Effector CD4-positive, alpha-beta T cell (primary cell): ENCODE measurements at regions not wholly inside any gene's neighbourhood (a gene's known extent, or its start where the extent isn't known, plus 50 kb on each side); places are given as distances from the start of the nearest gene placed in this dataset.
"Not testable (repeated sequence)": the region's sequence is repeated elsewhere in the genome, so short reads cannot be mapped to it uniquely, and the experiment has no call there.

Experiments used
- DNase-seq: peaks from one replicate; pipeline ENCODE4 v3.0.0-alpha.2; 2020

DNA sequence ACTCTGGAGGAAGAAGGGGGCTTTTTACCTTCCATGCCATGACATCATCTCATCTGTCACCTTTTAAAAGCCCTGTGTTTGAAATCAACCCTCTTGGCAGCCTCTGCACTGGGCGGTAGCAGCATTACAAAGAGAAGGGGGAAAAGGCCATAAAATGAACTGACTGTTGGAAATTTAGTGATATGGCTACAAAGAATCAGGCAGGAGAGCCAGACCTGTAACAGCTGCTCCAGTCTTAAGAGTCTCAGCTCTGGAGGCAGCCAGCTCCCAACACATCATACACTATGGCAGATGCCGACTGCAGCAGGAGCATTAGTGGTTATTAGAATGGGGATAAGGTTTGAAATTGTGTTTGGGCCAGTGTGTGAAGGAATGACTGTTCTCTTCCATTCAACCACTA, 257.5 kb downstream of the DMAC1 start:
- no peak for DNase-seq

DNA sequence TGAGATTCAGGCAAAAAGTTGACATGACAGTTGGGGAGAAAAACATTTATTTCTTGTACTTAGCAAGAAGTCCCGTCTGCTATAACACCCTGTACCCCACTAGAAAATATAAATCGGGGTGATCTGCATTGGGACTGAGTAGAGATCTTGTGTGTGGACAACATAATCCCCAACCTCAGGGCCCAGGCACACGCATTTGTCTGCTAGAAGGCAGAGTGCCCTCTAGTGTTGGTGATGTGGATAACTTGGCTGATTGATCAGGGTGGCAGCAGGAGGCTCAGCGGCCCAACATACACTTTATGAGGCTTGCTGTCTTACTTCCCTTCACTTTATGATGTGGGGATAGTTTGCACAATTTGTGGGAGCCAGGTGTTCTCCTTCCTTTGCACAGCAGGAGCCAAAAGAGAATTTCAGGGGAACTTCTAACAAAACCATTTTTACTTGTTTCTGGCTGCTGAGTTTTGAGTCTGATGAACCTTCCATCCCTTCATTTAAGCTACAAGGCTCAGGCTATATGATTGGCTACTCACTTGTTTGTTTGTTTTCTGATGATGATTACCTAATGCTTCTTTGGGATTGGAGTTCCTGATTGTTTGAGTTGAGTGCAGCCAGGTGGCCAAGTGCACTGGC, 263.2 kb downstream of the DMAC1 start:
- no peak for DNase-seq

DNA sequence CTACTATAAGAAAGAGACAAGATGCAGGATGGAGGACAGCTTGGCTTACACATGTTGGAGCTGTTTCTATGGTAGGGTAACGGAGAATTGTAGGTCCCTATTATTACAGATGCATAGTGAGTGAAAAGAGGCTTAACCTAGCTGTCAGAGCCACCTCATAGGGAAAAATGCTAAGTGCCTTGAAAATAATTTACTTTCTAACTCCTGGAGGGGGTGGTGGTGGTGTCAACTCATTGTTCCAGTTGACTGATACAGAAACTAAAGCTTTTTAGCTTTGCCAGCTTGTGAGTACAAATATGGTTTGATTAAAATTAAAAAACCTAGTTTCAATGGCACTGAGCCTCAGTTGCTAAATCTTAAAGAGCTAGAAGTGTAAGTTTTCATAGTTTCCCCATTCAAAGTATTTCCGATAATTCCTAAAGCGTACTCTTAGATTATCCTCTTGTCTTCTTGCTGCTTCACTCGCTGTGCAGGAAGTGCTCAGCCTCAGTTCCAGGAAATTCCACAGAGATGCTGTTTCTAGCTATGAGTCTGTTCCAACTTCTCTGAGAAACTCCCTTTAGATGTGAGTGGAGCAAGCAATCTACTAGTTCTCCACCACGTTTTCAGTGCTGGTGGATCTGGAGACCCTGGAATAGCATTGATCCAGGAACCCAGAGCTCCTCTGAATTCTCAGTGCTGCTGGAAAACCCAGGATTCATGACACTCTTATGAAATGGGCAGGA, 265.2 kb downstream of the DMAC1 start:
- no peak for DNase-seq

DNA sequence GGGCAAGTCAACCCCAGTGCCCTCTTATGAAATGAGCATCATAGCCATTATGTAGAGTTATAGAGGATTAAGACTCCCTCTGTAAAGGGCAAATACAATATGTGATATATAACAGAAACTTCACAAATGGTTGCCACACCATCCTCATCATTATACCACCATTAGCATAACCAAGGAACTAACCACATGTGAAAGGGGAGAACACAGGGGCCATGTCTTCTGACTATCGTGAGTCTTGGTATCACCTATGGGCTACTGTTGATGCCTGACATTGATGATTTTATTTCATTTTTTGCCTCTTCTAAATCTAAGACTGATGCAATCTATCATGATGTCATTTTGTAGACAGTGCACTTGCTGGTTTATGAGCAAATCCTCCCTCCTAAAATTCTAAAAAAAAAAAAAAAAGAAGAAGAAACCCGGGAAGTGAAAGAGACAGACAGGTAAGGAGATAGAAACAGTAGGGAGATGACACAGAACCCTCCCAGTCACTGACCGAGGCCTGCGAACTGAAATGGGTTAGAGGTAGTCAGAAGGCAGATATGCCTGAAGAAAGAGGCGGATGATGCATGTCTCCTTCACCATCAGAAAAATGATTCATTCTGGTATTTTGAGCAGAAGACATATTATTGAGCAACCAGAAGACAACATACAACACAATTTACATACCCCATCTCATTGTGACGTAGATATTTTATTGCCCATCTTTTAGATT, 266.0 kb downstream of the DMAC1 start:
- no peak for DNase-seq

DNA sequence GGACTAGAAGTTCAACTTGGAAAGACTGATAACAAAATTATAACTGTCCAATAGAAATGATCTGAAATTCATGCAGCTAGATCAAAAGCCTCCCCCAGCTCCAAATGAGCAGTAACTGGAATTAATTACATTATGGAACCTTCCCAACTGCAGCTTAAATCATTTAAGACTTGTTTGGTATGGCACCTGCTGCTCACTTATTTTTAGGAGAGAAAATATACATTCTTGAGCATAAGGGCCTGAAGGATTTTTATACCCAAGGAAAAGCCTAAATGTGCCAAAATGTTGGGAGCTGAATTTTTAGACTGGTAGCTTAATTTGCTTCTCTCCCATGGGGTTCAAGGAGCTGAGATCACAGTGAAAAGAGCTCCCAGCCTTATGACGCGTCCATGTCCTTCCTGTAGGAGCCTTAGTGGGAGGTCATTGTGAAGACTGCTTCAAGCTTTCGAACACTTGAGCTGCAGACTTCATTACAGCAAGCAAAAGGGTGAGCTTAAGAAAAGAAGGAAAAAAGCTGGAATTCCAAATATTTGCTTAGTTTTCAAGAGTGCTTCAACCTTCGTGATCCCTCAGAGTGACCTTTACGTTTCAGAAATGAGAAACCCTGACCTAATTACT, 276.0 kb downstream of the DMAC1 start:
- no peak for DNase-seq

DNA sequence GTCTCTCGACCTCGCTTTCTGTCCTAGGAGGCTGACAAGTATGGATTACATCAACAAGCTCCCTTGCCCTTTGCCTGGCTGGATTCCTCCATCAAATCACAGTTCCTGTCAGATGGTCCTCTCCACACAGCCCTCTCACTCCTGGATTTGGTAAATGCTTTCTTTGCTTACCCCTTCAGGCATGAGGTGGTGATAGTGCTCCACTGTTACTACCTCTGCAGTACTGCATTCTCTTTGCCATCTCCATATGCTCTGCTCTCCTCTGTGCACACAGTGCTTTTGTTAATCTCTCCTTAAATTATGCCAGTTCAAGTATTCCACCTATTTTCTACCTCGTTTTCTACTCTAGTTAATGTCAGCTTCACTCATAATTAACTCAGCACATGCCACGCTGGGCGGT, 279.2 kb downstream of the DMAC1 start:
- no peak for DNase-seq

DNA sequence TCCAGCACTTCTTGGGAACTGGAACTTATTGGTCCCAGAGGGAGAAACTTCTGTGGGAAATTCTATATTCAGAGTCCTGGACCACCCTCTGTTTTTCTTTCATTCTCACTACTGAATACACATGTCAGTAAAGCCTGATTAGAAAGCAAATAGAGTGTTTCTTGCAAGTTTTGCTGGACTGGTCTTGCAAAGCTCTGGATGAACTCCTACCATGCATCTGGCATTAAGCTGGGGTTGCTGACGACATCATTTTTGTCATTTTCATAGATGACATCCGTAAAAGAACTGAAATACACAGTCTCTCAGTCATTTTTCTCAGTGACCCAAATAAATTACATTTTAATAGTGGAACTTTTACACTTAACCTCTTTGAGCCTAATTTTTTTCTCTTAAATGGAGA, 283.2 kb downstream of the DMAC1 start:
- no peak for DNase-seq

DNA sequence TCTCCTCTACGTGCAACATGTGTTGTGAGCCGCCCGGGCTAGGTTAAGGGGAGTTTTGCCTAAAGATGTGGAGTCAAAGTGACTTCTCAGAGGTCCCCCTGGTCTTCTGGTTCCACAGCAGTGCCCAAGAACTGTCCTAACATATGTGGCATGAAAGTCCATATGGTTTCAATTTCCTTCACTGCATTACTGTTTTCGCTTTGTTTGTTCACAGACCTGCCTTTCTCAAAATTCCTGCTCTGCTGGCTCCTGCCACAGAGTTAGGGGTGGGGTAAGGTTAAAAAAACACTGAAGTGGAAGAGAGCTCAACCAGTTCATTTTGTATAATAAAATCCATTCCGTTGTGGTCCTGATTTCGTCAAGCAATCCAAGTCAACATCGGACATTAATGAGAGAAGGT, 289.4 kb downstream of the DMAC1 start:
- no peak for DNase-seq

DNA sequence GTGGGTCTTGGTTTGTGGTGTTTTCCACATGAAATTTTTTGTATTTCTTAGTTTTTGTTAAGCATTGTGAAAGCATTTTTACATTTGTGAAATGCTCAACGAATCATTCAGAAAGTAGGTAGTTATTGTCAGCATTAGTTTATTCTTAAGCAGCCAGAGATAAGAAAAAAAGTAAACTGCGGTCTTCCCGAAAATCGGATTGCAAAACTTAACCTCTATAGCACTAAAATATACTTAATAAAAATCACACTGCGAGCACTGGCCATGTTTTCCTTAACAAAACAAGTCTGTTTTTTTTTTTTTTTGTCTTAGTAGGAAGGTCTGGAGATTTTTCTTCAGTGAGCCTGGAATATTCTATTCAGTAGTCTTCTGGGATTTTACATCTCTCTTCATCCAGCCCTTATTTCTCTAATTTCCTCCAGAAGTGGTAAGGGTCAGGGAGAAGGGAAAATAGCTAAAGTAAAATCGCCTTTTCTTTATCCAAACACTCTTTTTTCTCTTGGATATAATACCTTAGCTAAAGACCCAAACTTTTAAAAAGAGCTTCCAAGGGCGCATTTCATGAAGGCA, 289.9 kb downstream of the DMAC1 start:
- no peak for DNase-seq

DNA sequence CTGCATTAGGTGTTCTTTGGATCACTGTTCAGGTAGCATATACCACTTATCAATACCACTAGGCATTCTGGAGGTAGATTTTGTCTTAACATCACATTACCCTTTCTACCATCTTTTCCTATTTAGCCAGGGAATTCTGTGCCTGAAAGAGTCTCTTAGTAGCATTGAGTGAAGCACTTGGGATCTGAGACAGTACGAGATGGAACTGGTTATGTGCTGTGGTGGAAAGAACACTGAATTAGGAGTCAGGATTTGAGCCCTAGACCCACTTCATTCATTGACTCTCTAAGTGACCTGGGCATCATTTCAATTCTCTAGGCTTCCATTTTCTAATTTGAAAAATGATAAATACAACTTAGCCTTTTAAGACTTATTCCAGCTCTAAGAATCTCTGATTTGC, 291.1 kb downstream of the DMAC1 start:
- DNase-seq = no peak

DNA sequence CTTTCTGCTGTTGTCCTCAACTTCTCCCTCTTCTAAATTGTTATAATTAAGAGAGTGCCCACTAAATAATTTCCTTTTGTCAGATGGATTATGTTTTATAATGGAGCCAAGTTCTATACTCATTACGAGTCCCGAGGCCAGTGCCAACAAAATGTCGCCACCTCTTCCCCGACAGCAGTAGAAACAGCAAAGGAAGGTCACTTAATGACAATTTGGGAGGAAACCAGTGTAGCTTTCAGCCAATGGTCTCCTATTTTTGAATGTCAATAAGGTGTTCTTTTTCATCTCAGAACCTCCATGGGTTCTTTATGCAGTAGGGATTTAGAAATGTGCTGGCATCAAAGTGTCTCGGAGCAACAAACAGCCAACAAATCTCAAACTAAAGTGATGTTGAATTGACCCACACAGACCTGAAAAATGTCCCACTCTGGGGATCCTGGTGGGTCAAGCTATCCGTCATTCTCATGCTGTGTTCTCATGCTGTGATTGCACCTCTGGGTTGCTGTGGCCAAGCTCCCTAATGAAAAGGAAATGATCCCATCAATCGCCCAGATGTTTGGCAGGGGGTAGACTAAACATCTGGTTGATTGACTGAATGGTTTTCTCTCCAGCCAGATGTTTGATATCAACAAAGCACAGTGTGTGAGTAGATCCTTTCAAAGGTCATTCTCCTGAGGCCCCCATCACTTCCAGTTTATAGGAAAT, 291.9 kb downstream of the DMAC1 start:
- no peak for DNase-seq

DNA sequence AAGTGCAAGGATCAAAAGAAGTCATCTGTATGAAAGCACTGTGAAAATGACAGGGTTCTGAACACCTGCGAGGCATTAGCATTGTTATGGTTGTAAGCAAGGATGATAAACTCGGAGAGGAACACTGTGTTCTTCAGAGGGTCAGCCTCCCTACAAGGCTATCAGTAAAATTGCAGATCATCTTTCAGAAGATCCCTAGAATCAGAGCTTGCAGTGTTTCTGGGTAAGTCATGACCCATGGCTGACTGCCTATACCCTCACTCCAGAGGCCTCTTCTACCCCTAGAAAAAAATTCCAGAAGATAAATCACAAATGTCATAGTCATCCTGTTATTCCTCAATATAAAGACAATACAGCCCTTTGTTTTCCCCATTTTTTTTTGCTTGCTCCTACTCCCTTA, 292.6 kb downstream of the DMAC1 start:
- DNase-seq = no peak

DNA sequence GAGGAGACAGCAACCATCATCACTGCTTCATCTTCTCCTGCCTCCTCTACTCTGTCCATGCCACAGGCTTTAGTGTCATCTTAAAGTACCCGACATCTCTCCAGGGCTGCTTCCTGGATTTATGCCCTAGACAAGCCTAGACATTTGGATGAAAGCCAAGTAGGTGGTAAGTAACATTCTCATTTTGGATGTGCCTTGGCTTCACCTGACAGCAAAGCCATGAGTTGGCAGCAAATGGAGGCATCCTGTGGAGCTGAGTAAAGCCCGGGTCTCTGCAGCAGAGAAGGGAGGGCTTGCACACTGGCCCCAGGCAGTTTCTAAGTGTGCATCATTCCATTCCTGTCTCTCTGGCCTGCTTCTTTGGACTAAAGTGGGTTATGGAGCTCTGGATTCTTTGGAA, 299.1 kb downstream of the DMAC1 start:
- DNase-seq = no peak

DNA sequence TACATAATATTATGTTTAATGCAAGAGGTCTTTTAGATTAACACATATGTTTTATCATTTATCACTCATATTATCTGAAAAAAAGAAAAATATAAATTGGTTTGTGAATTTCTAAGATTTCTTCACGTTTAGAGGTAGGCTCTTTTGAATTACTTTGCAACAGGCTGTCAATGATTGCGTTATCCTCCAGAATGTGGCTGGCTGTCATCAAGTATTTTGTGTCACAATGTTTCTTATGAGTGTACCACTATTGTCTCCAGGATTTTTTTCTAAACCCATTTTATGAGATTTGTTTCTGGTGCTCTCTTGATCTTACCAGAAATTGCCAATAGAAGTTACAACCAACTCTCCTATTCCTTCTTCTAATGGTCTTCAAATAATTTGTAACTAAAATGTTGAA, 307.9 kb downstream of the DMAC1 start:
- no peak for DNase-seq

DNA sequence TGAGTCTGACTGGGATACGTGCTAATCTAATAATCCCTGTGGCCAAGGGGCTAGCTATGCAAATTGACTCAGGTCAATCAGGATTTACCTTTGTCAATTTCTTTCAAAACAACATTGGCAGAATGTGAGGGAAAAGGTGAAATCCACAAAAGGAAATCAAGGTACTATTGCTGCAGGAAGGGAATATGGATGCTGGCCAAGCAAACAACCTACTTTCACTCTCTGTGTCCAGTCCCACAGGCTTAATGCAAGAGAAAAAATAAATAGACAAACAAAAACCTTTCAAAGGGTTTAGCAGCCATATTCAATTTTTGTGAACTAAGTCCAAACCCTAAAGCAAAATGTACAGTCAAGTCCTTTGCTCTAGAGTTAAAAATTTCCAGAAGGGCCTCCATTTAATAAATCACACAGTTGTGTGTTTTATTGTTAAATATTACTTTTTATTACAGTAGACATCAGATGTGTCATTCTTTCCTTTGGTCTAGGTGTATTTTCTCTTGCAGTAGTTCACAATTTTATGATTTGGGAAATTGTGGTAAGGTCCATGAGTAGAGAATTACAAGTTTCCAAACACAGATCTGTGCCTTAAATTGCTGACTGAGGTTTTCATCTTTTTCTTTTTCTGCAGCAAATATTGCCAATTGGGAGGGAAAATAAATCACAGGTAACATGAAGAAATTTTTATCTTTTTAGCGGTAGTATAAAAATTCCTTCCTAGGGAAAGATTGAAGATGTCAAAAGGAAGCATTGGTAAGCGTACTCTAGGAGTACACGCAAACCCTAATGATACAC, 309.1 kb downstream of the DMAC1 start:
- no peak for DNase-seq

DNA sequence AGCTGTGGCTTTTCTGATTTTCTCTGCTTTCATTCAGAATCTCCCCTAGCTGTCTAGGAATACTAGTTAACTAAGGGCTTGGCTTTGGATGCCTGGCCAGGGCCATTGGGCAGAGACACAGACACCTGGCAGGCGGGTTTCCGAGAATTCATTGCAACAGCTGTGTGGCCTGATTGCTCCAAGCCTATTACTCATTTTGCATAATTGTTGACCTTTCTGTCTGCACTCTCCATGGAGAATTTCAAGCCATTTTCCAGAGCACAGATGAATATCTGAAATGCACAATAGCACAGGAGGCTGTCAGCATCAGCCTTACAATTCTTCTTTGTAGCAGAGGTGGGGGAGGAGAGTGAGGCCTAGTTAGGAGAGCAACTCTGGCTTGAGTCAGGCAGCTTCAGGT, 310.5 kb downstream of the DMAC1 start:
- DNase-seq = no peak

DNA sequence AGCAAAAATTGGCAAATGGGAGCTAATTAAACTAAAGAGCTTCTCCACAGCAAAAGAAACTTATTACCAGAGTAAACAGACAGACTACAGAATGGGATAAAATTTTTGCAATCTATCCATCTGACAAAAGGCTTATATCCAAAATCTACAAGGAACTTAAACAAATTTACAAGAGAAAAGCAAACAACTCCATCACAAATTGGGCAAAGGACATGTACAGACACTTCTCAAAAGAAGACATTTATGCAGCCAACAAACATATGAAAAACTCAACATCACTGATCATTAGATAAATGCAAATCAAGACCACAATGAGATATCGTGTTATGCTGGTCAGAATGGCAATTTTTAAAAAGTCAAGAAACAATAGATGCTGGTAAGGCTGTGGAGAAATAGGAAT, 315.6 kb downstream of the DMAC1 start:
- DNase-seq = not testable (repeated sequence)

DNA sequence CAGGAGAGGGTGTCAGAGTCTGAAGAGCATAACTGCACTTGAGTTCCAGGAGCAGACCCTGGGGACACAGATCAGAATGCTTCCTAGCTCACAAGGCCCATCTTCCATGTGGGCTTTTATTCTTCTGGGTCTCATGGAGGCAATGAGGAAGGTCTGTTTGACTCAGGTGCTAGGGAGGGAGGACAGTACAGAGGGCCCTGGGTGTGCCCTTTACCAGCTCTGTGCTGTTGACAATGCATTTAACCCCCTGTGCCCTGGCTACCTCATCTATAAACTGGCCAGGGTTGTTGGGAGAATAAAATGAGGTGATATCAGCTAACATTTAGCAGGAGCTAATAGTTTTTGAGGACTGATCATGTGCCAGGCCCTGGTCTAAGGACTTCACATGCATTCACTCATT, 318.0 kb downstream of the DMAC1 start:
- DNase-seq = no peak

DNA sequence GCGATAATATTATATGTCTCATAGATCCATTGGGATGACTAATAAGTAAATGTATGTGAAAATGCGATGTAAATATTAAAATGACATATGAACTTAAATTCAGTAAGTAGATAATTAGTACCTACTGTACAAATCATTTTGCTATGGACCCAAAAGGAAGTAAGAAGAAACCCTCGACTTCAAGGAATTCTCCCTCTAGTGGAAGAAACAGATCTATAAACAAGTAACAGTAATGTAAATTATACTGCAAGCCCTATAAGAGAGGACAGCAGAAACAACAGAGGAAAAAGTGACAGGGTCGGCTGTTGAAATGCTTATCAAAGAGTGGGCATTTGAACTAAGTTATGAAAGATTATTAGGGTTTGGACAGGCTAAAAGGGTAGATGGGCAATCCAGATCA, 320.3 kb downstream of the DMAC1 start:
- DNase-seq = no peak

DNA sequence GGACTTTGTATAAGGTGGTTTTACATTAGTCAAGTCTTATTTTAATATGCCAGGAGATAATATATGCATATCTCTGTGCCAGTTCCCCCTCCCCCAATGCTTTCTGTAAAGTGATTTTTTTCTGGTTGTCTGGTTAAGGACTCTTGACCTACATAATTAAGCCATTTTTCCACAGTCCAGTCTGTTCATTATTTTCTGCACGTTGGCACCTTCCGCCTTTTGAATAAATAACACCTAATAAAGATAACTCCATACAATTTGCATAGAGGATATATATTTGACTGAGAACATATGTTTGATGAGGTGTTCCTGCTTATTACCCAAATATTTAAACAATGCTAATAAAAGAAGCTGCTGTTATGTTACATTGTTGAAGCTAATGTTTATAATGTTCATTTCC, 320.9 kb downstream of the DMAC1 start:
- DNase-seq = no peak

DNA sequence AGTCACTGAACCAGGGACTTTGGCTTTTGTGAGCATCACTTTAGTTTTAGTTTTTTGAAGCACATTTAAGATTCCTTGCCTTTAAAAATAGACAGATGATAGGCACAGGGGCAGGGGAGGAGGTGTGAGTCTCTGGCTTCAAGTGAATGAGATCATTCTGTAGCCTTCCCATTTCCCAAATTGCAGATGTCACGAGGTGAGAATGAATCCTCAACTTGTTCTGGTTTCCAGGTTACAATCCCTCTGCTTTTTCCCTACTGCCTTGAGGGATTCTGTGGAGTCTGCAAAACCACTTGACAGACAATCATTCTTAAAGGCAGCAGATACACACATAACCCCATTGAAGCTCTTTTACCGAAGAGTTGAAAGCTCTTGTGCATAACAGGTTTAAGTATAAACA, 332.4 kb downstream of the DMAC1 start:
- DNase-seq = no peak

DNA sequence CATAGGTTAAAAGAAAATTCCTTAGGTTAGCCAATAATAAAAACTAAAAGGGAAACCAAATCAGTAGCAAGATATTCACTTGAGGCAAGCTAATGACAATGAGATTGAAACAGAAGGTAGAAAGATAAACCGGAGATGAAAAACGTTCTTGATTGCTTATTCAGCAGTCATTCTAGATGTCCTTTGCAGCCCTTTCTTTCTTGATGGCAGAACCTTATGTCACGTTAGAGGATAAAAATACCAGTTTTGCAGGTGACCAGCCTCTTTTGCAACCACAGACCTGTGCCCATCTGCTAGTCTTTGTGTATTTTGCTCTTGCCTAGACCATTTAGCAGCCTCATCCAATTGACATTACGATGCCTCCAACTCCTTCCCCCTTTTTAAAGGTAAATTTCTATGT, 337.8 kb downstream of the DMAC1 start:
- DNase-seq = no peak
